ENCODE measurements at regions not wholly inside any gene's neighbourhood (a gene's known extent, or its start where the extent isn't known, plus 50 kb on each side); places are given as distances from the start of the nearest gene placed in this dataset.
"Not testable (repeated sequence)": the region's sequence is repeated elsewhere in the genome, so short reads cannot be mapped to it uniquely, and the experiment has no call there.

GRCh38 chr6:134575221-134575620, 257.3 kb upstream of the SGK1 start:
- no peak overlapping the region for H3K4me3 ChIP-seq
- H3K9me3 ChIP-seq: no peaks in the 10 kb centered on the region
- no peak for DNase-seq (ENCODE audit: low spot score)
- intact Hi-C loops (cut with DNase I): no loop called here
- no peaks in the 10 kb centered on the region for H3K27me3 ChIP-seq (replicated peaks; ENCODE audit: insufficient read depth)
- no peak for TF ChIP-seq POLR2AphosphoS5 (IDR thresholded peaks at IDR 0.05)
- no peak for TF ChIP-seq POLR2A (IDR thresholded peaks at IDR 0.05)
- no peak for TF ChIP-seq CTCF (IDR thresholded peaks at IDR 0.05)
- WGBS: 91% methylated on average over 1 of the region's 1 CpG
- H3K27ac ChIP-seq: no peak overlapping the region
- H3K36me3 ChIP-seq: no peaks in the 10 kb centered on the region
- H3K4me1 ChIP-seq (replicated peaks): no peaks in the 10 kb centered on the region

GRCh38 chr6:134574491-134574890, 256.6 kb upstream of the SGK1 start:
- no peak for DNase-seq (ENCODE audit: low spot score)

GRCh38 chr6:134569996-134570395, 252.1 kb upstream of the SGK1 start:
- DNase-seq (ENCODE audit: low spot score); H3K36me3 ChIP-seq; H3K27ac ChIP-seq; intact Hi-C loops (cut with DNase I); H3K4me3 ChIP-seq; H3K9me3 ChIP-seq; H3K4me1 ChIP-seq (replicated peaks); H3K27me3 ChIP-seq (replicated peaks; ENCODE audit: insufficient read depth): not testable (repeated sequence)
- 86% methylated on average over 3 of the region's 3 CpGs for WGBS

More at GRCh38 chr6:134574491-134574890, 256.6 kb upstream of the SGK1 start:
- H3K27me3 ChIP-seq (replicated peaks; ENCODE audit: insufficient read depth): no peaks in the 10 kb centered on the region
- TF ChIP-seq CTCF (IDR thresholded peaks at IDR 0.05): no peak
- TF ChIP-seq POLR2AphosphoS5 (IDR thresholded peaks at IDR 0.05): no peak
- no peak for TF ChIP-seq POLR2A (IDR thresholded peaks at IDR 0.05)
- 86% methylated on average over 5 of the region's 5 CpGs for WGBS
- H3K9me3 ChIP-seq: no peaks in the 10 kb centered on the region
- H3K4me3 ChIP-seq: no peak overlapping the region
- H3K4me1 ChIP-seq (replicated peaks): no peaks in the 10 kb centered on the region
- no peak overlapping the region for H3K27ac ChIP-seq
- intact Hi-C loops (cut with DNase I): no loop called here
- H3K36me3 ChIP-seq: no peaks in the 10 kb centered on the region

- Histone ChIP-seq H3K4me1 (replicated peaks) (no peaks in the 10 kb centered on the region), H3K9me3 (no peaks in the 10 kb centered on the region), H3K27me3 (replicated peaks; ENCODE audit: insufficient read depth) (no peaks in the 10 kb centered on the region), H3K27ac (no peak overlapping the region), H3K36me3 (no peaks in the 10 kb centered on the region), H3K4me3 (no peak overlapping the region)
- TF ChIP-seq POLR2AphosphoS5 (IDR thresholded peaks at IDR 0.05) (peak; percentile 50), CTCF (IDR thresholded peaks at IDR 0.05) (no peak)
- intact Hi-C loops (cut with DNase I): no loop called here
- WGBS: 40% methylated on average over 5 of the region's 5 CpGs
- DNase-seq (ENCODE audit: low spot score): peak; percentile 46
Measured at GRCh38 chr6:134564705-134565104, 246.8 kb upstream of the SGK1 start.

- no peak overlapping the region for H3K4me3 ChIP-seq
- DNase-seq (ENCODE audit: low spot score): no peak
- H3K4me1 ChIP-seq (replicated peaks): no peaks in the 10 kb centered on the region
- H3K27ac ChIP-seq: no peak overlapping the region
- intact Hi-C loops (cut with DNase I): no loop called here
- H3K9me3 ChIP-seq: no peaks in the 10 kb centered on the region
- no peaks in the 10 kb centered on the region for H3K36me3 ChIP-seq
- TF ChIP-seq POLR2AphosphoS5 (IDR thresholded peaks at IDR 0.05) (no peak), POLR2A (IDR thresholded peaks at IDR 0.05) (no peak), CTCF (IDR thresholded peaks at IDR 0.05) (no peak)
- no peaks in the 10 kb centered on the region for H3K27me3 ChIP-seq (replicated peaks; ENCODE audit: insufficient read depth)
Measured at GRCh38 chr6:134560019-134560418, 242.1 kb upstream of the SGK1 start.

Measured in prostate gland (tissue), 2 donors.